ENCODE measurements at regions not wholly inside any gene's neighbourhood (a gene's known extent, or its start where the extent isn't known, plus 50 kb on each side); places are given as distances from the start of the nearest gene placed in this dataset.

GRCh38 chr16:6081320-6081976 lies 983.9 kb upstream of the EEF2KMT start:
- no peak for FAIRE-seq
- DNase-seq (ENCODE audit: extremely low spot score, insufficient read length, low read depth), result no peak

GRCh38 chr16:6076631-6077030 lies 979.0 kb upstream of the EEF2KMT start:
- FAIRE-seq, result no peak
- DNase-seq (ENCODE audit: extremely low spot score, insufficient read length, low read depth), result no peak

- FAIRE-seq (no peak), DNase-seq (ENCODE audit: extremely low spot score, insufficient read length, low read depth) (no peak)
These were observed 970.5 kb upstream of the EEF2KMT start for GRCh38 chr16:6068063-6068462.

- FAIRE-seq (no peak), DNase-seq (ENCODE audit: extremely low spot score, insufficient read length, low read depth) (no peak)
These were observed 969.1 kb upstream of the EEF2KMT start for GRCh38 chr16:6066652-6067051.

- DNase-seq (ENCODE audit: extremely low spot score, insufficient read length, low read depth), result no peak
- FAIRE-seq, result no peak
These were observed 965.9 kb upstream of the EEF2KMT start for GRCh38 chr16:6063526-6063925.

- FAIRE-seq, result no peak
- DNase-seq (ENCODE audit: extremely low spot score, insufficient read length, low read depth), result no peak
These were observed 962.1 kb upstream of the EEF2KMT start for GRCh38 chr16:6059671-6060070.

- DNase-seq (ENCODE audit: extremely low spot score, insufficient read length, low read depth), result no peak
- no peak for FAIRE-seq
These were observed 960.2 kb upstream of the EEF2KMT start for GRCh38 chr16:6057821-6058220.

- DNase-seq (ENCODE audit: extremely low spot score, insufficient read length, low read depth) (no peak), FAIRE-seq (no peak)
These were observed 950.4 kb upstream of the EEF2KMT start for GRCh38 chr16:6048017-6048416.

- no peak for FAIRE-seq
- no peak for DNase-seq (ENCODE audit: extremely low spot score, insufficient read length, low read depth)
These were observed 949.7 kb upstream of the EEF2KMT start for GRCh38 chr16:6047325-6047724.

- FAIRE-seq (no peak), DNase-seq (ENCODE audit: extremely low spot score, insufficient read length, low read depth) (no peak)
These were observed 941.5 kb upstream of the EEF2KMT start for GRCh38 chr16:6038941-6039645.

GRCh38 chr16:6035161-6035560 lies 937.6 kb upstream of the EEF2KMT start:
- DNase-seq (ENCODE audit: extremely low spot score, insufficient read length, low read depth) (no peak), FAIRE-seq (no peak)

- FAIRE-seq (no peak), DNase-seq (ENCODE audit: extremely low spot score, insufficient read length, low read depth) (no peak)
These were observed 936.9 kb upstream of the EEF2KMT start for GRCh38 chr16:6034511-6034910.

- DNase-seq (ENCODE audit: extremely low spot score, insufficient read length, low read depth) (no peak), FAIRE-seq (no peak)
These were observed 934.8 kb upstream of the EEF2KMT start for GRCh38 chr16:6032438-6032837.

- DNase-seq (ENCODE audit: extremely low spot score, insufficient read length, low read depth), result no peak
- FAIRE-seq, result no peak
These were observed 934.0 kb upstream of the EEF2KMT start for GRCh38 chr16:6031567-6031966.

- DNase-seq (ENCODE audit: extremely low spot score, insufficient read length, low read depth) (no peak), FAIRE-seq (no peak)
These were observed 933.5 kb upstream of the EEF2KMT start for GRCh38 chr16:6031102-6031501.

GRCh38 chr16:6027733-6028132 lies 930.1 kb upstream of the EEF2KMT start:
- DNase-seq (ENCODE audit: extremely low spot score, insufficient read length, low read depth) (no peak), FAIRE-seq (no peak)

- FAIRE-seq (no peak), DNase-seq (ENCODE audit: extremely low spot score, insufficient read length, low read depth) (no peak)
These were observed 925.9 kb upstream of the EEF2KMT start for GRCh38 chr16:6023449-6023848.

GRCh38 chr16:6021276-6021943 lies 923.8 kb upstream of the EEF2KMT start:
- DNase-seq (ENCODE audit: extremely low spot score, insufficient read length, low read depth), result no peak
- FAIRE-seq, result no peak

- FAIRE-seq, result no peak
- no peak for DNase-seq (ENCODE audit: extremely low spot score, insufficient read length, low read depth)
These were observed 922.8 kb upstream of the EEF2KMT start for GRCh38 chr16:6020162-6020985.

GRCh38 chr16:6019490-6019991 lies 921.9 kb upstream of the EEF2KMT start:
- FAIRE-seq (no peak), DNase-seq (ENCODE audit: extremely low spot score, insufficient read length, low read depth) (no peak)
